ENCODE measurements at regions not wholly inside any gene's neighbourhood (a gene's known extent, or its start where the extent isn't known, plus 50 kb on each side); places are given as distances from the start of the nearest gene placed in this dataset.

DNA sequence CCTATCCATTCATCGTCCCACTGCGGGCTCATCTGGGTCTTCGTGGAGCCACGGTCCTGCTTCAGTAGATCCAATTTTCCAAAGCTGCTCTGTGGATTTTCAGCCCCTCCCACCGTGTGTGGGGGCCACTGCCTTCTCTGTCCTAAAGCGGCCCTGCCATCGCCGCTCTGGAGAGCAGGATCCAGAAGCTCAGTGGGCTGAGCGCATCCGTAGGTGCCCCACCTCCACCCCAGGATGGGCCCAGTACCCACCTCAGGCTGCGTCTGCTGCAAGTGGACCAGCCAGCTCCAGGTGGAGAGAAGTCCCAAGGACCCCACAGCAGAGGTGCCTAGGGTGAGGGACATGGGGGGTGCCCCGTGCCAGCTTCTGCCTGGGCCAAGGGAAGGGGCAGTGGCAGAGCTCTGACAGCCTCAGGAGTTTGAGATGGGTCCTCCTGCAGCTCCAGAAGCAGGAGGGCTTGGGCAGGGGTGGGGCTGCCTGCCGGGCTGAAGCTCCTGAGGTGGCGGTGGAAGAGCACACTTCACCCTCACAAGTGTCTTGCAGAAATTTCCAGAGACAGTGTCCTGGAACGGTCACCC, 148.1 kb upstream of the C14orf180 start:
- TF ChIP-seq, protein P1, sequence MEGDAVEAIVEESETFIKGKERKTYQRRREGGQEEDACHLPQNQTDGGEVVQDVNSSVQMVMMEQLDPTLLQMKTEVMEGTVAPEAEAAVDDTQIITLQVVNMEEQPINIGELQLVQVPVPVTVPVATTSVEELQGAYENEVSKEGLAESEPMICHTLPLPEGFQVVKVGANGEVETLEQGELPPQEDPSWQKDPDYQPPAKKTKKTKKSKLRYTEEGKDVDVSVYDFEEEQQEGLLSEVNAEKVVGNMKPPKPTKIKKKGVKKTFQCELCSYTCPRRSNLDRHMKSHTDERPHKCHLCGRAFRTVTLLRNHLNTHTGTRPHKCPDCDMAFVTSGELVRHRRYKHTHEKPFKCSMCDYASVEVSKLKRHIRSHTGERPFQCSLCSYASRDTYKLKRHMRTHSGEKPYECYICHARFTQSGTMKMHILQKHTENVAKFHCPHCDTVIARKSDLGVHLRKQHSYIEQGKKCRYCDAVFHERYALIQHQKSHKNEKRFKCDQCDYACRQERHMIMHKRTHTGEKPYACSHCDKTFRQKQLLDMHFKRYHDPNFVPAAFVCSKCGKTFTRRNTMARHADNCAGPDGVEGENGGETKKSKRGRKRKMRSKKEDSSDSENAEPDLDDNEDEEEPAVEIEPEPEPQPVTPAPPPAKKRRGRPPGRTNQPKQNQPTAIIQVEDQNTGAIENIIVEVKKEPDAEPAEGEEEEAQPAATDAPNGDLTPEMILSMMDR (IDR thresholded peaks at IDR 0.05 in 4 of 5, conservative IDR thresholded peaks at IDR 0.05 in 1 of 5): no peak
- no peak for TF ChIP-seq POLR2A (IDR thresholded peaks at IDR 0.05)
